GM23248 (cell line): ENCODE measurements at regions not wholly inside any gene's neighbourhood (a gene's known extent, or its start where the extent isn't known, plus 50 kb on each side); places are given as distances from the start of the nearest gene placed in this dataset.

Experiments used
- EZH2 ChIP-seq: fragments of 200-600 bp; sonication (generic); IDR thresholded peaks from 2 replicates; pipeline ENCODE4 v1.6.1; 2018; ENCODE audit warnings: antibody characterized with exemption, mild to moderate bottlenecking; ENCODE audit not compliant: insufficient read depth, poor library complexity, severe bottlenecking
- EZH2phosphoT487 ChIP-seq: fragments of 200-600 bp; sonication (generic); IDR thresholded peaks from 2 replicates; pipeline ENCODE4 v1.6.1; 2018; ENCODE audit warnings: antibody characterized with exemption, moderate library complexity, mild to moderate bottlenecking, low read depth; ENCODE audit not compliant: insufficient read depth

DNA sequence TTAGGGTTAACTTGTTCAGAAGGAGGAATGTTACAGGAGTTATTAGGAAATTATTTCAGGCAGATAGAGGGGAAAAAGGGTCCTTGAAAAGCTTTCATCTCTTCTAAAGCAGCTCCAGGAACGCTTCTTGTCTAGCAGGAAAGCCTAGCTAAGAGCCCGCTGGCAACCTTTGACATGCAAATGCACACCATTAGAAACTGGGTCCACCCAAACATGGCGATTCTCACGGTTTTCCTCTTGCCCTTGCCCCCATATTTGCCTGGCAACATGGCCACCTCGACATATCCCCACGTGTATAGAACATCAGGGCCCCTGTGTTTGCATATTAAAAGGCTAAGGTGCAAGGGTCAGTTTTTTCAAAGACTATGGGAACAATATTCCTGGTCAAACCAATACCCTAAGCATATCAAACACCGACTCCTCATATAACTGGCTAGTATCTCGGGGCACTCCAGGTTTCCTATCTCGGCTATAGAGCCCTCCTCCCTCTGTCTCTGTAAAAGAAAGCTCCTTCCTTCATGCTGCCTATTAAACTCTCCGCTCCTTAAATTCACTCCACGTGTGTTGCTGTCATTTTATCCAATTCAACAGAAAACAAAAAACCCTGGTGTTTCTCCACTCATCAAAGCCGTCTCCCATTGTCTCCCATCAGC lies 268.9 kb upstream of the HSFY2 start:
- no peak for TF ChIP-seq EZH2
- TF ChIP-seq EZH2phosphoT487: no peak
